ENCODE measurements at regions not wholly inside any gene's neighbourhood (a gene's known extent, or its start where the extent isn't known, plus 50 kb on each side); places are given as distances from the start of the nearest gene placed in this dataset.
A peak's percentile ranks its signal among the peaks of the same experiment; 100 is the strongest.

DNA sequence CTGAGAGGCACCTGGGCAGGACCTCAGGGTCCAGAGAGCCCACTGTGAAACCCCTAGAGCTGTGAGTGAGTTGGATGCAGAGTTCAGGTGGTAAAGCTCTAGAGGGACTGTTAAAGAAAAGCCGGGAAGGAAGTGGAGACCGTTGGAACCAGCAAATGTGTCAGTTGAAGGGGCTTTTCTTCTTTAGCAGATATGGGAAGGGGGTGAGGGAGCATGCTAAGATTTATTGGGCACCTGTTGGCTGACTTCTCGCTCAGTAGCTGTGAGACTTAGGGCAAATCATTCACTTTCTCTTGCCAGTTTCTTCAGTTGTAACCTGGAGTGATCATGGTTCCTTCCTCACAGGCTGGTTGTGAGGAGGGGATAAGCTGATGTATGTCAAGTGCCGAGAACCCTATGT lies 287.7 kb downstream of the DHX35 start:
- H3K9me3 ChIP-seq, result no peaks in the 10 kb centered on the region
- H3K4me3 ChIP-seq, result no peak overlapping the region
- intact Hi-C loops (cut with DNase I; ENCODE audit: low total_unique reads), result no loop called here
- H3K4me1 ChIP-seq, result no peaks in the 10 kb centered on the region
- no peak for DNase-seq
- TF ChIP-seq, protein P1, sequence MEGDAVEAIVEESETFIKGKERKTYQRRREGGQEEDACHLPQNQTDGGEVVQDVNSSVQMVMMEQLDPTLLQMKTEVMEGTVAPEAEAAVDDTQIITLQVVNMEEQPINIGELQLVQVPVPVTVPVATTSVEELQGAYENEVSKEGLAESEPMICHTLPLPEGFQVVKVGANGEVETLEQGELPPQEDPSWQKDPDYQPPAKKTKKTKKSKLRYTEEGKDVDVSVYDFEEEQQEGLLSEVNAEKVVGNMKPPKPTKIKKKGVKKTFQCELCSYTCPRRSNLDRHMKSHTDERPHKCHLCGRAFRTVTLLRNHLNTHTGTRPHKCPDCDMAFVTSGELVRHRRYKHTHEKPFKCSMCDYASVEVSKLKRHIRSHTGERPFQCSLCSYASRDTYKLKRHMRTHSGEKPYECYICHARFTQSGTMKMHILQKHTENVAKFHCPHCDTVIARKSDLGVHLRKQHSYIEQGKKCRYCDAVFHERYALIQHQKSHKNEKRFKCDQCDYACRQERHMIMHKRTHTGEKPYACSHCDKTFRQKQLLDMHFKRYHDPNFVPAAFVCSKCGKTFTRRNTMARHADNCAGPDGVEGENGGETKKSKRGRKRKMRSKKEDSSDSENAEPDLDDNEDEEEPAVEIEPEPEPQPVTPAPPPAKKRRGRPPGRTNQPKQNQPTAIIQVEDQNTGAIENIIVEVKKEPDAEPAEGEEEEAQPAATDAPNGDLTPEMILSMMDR (IDR thresholded peaks at IDR 0.05), result no peak
- no peak for TF ChIP-seq EP300 (IDR thresholded peaks at IDR 0.05)
- no peak for TF ChIP-seq POLR2A (IDR thresholded peaks at IDR 0.05)
- TF ChIP-seq POLR2AphosphoS5 (IDR thresholded peaks at IDR 0.05), result no peak
- 76 to 93% (median 80%) methylated on average over 4 of the region's 4 CpGs for WGBS, 5 donors
- no peak overlapping the region for H3K27ac ChIP-seq
- H3K27me3 ChIP-seq, result no peaks in the 10 kb centered on the region
- no peaks in the 10 kb centered on the region for H3K36me3 ChIP-seq

DNA sequence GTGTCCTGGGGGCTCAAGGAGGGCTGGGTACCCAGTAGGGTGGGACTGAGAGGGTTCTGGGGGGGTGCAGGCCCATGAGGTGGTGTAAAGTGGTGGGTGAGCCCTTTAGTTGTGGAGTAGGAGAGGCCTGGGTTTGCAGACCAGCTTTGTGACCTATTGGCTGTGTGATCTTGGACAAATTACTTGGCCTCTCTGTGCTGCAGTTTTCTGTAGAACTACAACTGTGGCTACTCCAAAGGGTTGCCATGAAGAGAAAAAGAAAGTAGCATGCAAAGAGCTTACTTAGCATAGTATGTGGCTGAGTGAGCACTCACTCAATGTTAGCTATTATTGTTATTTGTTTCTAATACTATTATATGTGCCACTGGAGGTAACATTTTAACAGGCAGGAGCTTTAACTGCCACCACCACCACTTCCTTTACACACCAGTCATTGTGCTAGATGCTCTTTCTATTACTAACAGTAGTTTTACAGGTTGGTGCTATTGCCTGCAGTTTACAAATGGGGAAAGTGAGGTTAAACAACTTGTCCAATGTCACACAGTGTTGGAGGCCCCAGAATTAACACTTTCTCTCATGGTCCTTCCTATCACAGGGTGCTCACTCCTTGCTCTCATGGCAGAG lies 286.8 kb downstream of the DHX35 start:
- H3K27me3 ChIP-seq, result no peaks in the 10 kb centered on the region
- TF ChIP-seq, protein P1 (IDR thresholded peaks at IDR 0.05), result no peak
- TF ChIP-seq EP300 (IDR thresholded peaks at IDR 0.05), result no peak
- TF ChIP-seq POLR2AphosphoS5 (IDR thresholded peaks at IDR 0.05), result no peak
- no peak for TF ChIP-seq POLR2A (IDR thresholded peaks at IDR 0.05)
- no peak overlapping the region for H3K4me3 ChIP-seq
- H3K36me3 ChIP-seq, result no peaks in the 10 kb centered on the region
- intact Hi-C loops (cut with DNase I; ENCODE audit: low total_unique reads), result no loop called here
- H3K9me3 ChIP-seq, result no peaks in the 10 kb centered on the region
- DNase-seq, result no peak
- no peak overlapping the region for H3K27ac ChIP-seq
- H3K4me1 ChIP-seq, result no peaks in the 10 kb centered on the region

DNA sequence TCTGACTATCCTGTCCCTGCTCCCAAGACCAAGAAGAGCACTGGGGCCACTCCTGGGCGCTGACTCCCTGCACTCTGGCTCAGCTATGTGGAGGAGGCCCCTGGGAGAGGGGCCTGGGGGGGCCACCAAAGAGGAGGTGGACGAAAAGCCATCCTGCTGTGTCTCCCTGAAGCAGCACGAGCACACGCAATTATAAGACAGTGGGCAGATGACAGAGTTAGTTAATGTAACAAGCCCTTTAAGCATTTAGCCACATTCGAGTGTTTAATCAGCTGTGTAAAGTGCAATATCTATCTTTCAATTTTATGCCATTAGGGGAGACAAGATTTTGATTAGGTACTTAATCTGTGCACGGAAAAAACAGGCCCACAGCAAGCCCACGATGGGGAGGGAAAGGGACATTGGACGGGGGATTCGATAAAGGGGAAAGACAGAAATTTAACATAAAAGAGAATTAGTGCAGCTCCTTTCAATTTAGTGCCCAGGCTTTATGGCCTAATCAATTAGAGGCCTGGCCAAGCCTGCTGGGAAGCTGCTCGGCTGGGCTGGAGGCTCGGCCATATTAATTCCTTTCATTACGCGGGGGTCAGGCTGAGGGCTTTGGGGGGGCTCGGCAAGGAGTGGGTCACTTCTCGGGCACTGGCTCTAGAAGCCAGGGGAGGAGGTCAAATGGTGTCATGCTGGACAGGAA lies 286.2 kb downstream of the DHX35 start:
- WGBS, 5 donors, result 64 to 73% (median 68%) methylated on average over 15 of the region's 15 CpGs
- Histone ChIP-seq H3K36me3 (no peaks in the 10 kb centered on the region), H3K4me3 (no peak overlapping the region), H3K27me3 (no peaks in the 10 kb centered on the region), H3K27ac (no peak overlapping the region), H3K4me1 (no peaks in the 10 kb centered on the region), H3K9me3 (peaks cover 0 to 5% (median 0%) of the 10 kb centered on the region in 4 donors)
- TF ChIP-seq, protein P1 (IDR thresholded peaks at IDR 0.05), result no peak
- TF ChIP-seq POLR2A (IDR thresholded peaks at IDR 0.05) (no peak), EP300 (IDR thresholded peaks at IDR 0.05) (no peak), POLR2AphosphoS5 (IDR thresholded peaks at IDR 0.05) (no peak)
- intact Hi-C loops (cut with DNase I; ENCODE audit: low total_unique reads), result no loop called here
- DNase-seq, result peak in 1 of 2 donors; percentile 17

DNA sequence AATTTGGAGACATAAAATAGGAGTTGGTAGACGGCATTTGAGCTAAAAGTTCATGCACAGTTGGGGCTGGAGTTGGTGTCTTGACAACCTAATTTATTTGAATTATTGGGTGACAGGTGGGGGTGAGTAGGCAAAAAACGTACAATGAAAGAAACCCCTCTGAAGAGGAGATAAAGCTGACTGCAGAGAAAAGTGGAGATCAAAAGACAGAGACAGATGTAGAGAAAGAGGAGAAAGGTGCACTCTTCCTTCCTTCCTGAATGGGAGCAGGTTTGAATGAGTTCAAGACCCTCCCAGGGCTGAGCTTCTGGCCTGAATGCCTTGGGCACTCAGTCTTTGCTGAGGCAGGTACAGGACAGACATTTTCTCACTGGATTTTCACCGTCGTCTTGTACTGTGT lies 284.3 kb downstream of the DHX35 start:
- intact Hi-C loops (cut with DNase I; ENCODE audit: low total_unique reads), result no loop called here
- Histone ChIP-seq H3K4me1 (no peaks in the 10 kb centered on the region), H3K4me3 (no peak overlapping the region), H3K36me3 (no peaks in the 10 kb centered on the region), H3K27ac (no peak overlapping the region), H3K27me3 (no peaks in the 10 kb centered on the region), H3K9me3 (peaks cover 0 to 7% (median 3%) of the 10 kb centered on the region in 4 donors)
- 72 to 83% (median 75%) methylated on average over 4 of the region's 4 CpGs for WGBS, 5 donors
- no peak for DNase-seq
- TF ChIP-seq, protein P1 (IDR thresholded peaks at IDR 0.05), result no peak
- TF ChIP-seq EP300 (IDR thresholded peaks at IDR 0.05), result no peak
- no peak for TF ChIP-seq POLR2AphosphoS5 (IDR thresholded peaks at IDR 0.05)
- no peak for TF ChIP-seq POLR2A (IDR thresholded peaks at IDR 0.05)

All from stomach (tissue), 8 donors.